ENCODE measurements at regions not wholly inside any gene's neighbourhood (a gene's known extent, or its start where the extent isn't known, plus 50 kb on each side); places are given as distances from the start of the nearest gene placed in this dataset.

GRCh38 chr3:177375316-177375715 is 178.0 kb upstream of the TBL1XR1 start:
- Histone ChIP-seq H3K4me3 (no peak overlapping the region), H3K27me3 (no peaks in the 10 kb centered on the region), H3K9me3 (peaks cover 0 to under 1% of the 10 kb centered on the region in 2 donors), H3K36me3 (no peaks in the 10 kb centered on the region), H3K27ac (no peak overlapping the region), H3K4me1 (no peaks in the 10 kb centered on the region)
- TF ChIP-seq POLR2AphosphoS5 (IDR thresholded peaks at IDR 0.05) (no peak), POLR2A (IDR thresholded peaks at IDR 0.05) (no peak), CTCF (IDR thresholded peaks at IDR 0.05) (no peak)
- DNase-seq (ENCODE audit: low spot score in 2 of 2), result no peak
- intact Hi-C loops (cut with DNase I; ENCODE audit: low total_unique reads), result no loop called here

DNA sequence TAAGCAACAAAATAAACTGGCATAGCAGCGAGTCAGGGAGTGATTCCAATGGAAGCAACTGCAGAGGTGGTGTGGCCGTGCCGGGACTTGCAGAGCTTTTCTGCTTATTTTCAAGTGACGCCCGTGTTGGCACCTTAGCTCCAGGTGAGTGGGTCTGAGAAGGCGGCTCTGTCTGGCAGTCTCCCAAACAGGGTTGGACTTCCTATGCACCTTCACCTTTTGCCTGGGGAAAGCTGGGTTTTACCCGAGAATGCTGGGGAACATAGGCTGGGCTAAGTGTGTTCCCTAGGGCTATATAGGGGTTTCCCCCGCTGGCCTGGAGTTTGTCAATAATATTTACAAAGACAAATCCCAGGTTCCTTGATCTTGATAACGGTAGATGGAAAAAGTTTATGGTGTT is 179.9 kb upstream of the TBL1XR1 start:
- peak overlapping the region in 1 of 3 donors; percentile 40 for H3K4me3 ChIP-seq
- H3K4me1 ChIP-seq, result no peaks in the 10 kb centered on the region
- no peaks in the 10 kb centered on the region for H3K36me3 ChIP-seq
- no peaks in the 10 kb centered on the region for H3K27me3 ChIP-seq
- peaks cover 0 to 9% of the 10 kb centered on the region in 2 donors for H3K9me3 ChIP-seq
- peak overlapping the region; percentile 45 to 68 for H3K27ac ChIP-seq
- TF ChIP-seq CTCF (IDR thresholded peaks at IDR 0.05) (peak in 1 of 3 donors; percentile 12), POLR2AphosphoS5 (IDR thresholded peaks at IDR 0.05) (no peak)
- intact Hi-C loops (cut with DNase I; ENCODE audit: low total_unique reads), result loop anchor here (2.0 kb wide), 1 partner anchor 72 kb away; no protein-coding TSS in a partner anchor
- DNase-seq (ENCODE audit: low spot score in 2 of 2), result peak; percentile 59 to 74

DNA sequence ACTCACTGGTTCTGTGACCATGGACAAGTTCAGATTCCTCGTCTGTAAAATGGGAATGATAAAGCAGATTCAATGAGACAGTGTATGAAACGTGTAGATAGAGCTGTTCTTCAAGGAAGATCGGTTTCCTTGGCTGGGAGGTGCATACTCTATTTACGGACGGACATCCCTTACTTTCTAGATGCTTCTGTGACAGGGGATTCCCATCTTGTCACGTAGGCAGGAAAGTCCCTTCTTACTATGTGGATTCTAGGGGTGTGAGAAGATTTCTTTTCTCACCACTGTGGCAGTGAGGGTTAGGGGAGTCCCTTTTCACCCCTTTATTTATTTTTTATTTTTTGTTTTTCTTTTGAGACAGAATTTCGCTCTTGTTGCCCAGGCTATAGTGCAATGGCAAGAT is 180.9 kb upstream of the TBL1XR1 start:
- no peak overlapping the region for H3K27ac ChIP-seq
- DNase-seq (ENCODE audit: low spot score in 2 of 2), result no peak
- H3K9me3 ChIP-seq, result peaks cover 0 to 9% of the 10 kb centered on the region in 2 donors
- no peak for TF ChIP-seq POLR2A (IDR thresholded peaks at IDR 0.05)
- no peak for TF ChIP-seq POLR2AphosphoS5 (IDR thresholded peaks at IDR 0.05)
- no peak for TF ChIP-seq CTCF (IDR thresholded peaks at IDR 0.05)
- no peaks in the 10 kb centered on the region for H3K27me3 ChIP-seq
- H3K4me1 ChIP-seq, result no peaks in the 10 kb centered on the region
- no peak overlapping the region for H3K4me3 ChIP-seq
- intact Hi-C loops (cut with DNase I; ENCODE audit: low total_unique reads), result no loop called here
- H3K36me3 ChIP-seq, result no peaks in the 10 kb centered on the region

GRCh38 chr3:177379045-177379444 is 181.8 kb upstream of the TBL1XR1 start:
- no peaks in the 10 kb centered on the region for H3K36me3 ChIP-seq
- H3K4me3 ChIP-seq, result no peak overlapping the region
- intact Hi-C loops (cut with DNase I; ENCODE audit: low total_unique reads), result no loop called here
- no peaks in the 10 kb centered on the region for H3K4me1 ChIP-seq
- DNase-seq (ENCODE audit: low spot score in 2 of 2), result no peak
- peaks cover 0 to 9% of the 10 kb centered on the region in 2 donors for H3K9me3 ChIP-seq
- H3K27ac ChIP-seq, result no peak overlapping the region
- H3K27me3 ChIP-seq, result no peaks in the 10 kb centered on the region
- TF ChIP-seq POLR2A (IDR thresholded peaks at IDR 0.05) (no peak), POLR2AphosphoS5 (IDR thresholded peaks at IDR 0.05) (no peak), CTCF (IDR thresholded peaks at IDR 0.05) (no peak)

- TF ChIP-seq POLR2AphosphoS5 (IDR thresholded peaks at IDR 0.05) (no peak), POLR2A (IDR thresholded peaks at IDR 0.05) (no peak), CTCF (IDR thresholded peaks at IDR 0.05) (no peak)
- Histone ChIP-seq H3K27ac (no peak overlapping the region), H3K36me3 (no peaks in the 10 kb centered on the region), H3K9me3 (peaks cover 0 to 9% of the 10 kb centered on the region in 2 donors), H3K4me1 (no peaks in the 10 kb centered on the region), H3K27me3 (no peaks in the 10 kb centered on the region), H3K4me3 (no peak overlapping the region)
- intact Hi-C loops (cut with DNase I; ENCODE audit: low total_unique reads), result no loop called here
- DNase-seq (ENCODE audit: low spot score in 2 of 2), result no peak
Observed at GRCh38 chr3:177381070-177381469, 183.8 kb upstream of the TBL1XR1 start.

Data from breast epithelium (tissue), 4 donors.